ENCODE measurements at regions not wholly inside any gene's neighbourhood (a gene's known extent, or its start where the extent isn't known, plus 50 kb on each side); places are given as distances from the start of the nearest gene placed in this dataset.
A peak's percentile ranks its signal among the peaks of the same experiment; 100 is the strongest.

DNA sequence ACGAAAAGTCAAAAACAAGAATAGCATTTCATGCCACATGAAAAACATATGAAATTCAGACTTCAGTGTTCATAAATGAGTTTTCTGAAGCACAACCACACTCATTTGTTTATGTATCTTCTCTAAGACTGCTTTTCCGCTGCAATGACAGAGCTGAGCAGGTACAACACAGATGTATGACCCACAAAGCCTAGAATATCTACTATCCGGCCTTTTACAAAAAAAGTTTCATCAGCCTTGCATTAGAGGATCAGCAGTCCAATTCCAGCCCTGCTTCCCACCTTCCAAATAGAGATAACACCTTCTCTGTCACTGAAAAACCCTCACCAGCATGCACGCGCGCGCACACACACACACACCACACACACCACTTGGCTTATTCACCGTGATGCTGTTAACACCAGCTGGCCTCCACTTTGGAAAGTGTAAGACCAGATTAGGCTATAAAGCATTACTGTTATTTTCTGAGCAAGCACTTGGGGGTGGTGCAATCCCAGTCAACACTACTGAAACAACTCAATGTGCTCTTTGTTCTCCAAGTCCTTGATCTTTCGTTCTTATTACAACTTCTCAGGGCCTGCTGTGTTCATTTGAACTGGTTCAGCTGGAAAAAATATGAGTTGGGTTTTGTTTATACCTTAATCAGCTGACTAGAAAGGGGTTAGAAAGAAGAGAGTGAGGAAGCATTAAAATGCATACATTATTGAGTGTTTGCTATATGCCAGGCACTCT lies 90.0 kb downstream of the GLUL start (continued):
- TF ChIP-seq, protein P1, sequence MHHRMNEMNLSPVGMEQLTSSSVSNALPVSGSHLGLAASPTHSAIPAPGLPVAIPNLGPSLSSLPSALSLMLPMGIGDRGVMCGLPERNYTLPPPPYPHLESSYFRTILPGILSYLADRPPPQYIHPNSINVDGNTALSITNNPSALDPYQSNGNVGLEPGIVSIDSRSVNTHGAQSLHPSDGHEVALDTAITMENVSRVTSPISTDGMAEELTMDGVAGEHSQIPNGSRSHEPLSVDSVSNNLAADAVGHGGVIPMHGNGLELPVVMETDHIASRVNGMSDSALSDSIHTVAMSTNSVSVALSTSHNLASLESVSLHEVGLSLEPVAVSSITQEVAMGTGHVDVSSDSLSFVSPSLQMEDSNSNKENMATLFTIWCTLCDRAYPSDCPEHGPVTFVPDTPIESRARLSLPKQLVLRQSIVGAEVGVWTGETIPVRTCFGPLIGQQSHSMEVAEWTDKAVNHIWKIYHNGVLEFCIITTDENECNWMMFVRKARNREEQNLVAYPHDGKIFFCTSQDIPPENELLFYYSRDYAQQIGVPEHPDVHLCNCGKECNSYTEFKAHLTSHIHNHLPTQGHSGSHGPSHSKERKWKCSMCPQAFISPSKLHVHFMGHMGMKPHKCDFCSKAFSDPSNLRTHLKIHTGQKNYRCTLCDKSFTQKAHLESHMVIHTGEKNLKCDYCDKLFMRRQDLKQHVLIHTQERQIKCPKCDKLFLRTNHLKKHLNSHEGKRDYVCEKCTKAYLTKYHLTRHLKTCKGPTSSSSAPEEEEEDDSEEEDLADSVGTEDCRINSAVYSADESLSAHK (CRISPR knock-in tag; IDR thresholded peaks at IDR 0.05; ENCODE audit: borderline replicate concordance): no peak
- peak; percentile 49; the same call in 1 of the 2 replicates for TF ChIP-seq ZFP90 (CRISPR knock-in tag; IDR thresholded peaks at IDR 0.05; ENCODE audit: borderline replicate concordance)
- TF ChIP-seq E2F2 (CRISPR knock-in tag; IDR thresholded peaks at IDR 0.05; ENCODE audit: borderline replicate concordance): no peak
- peak; percentile 37; the same call in 1 of the 2 replicates for TF ChIP-seq RXRA (CRISPR knock-in tag; IDR thresholded peaks at IDR 0.05)
- peak; percentile 75; the same call in 1 of the 2 replicates for TF ChIP-seq ZNF362 (CRISPR knock-in tag; IDR thresholded peaks at IDR 0.05; ENCODE audit: borderline replicate concordance)
- TF ChIP-seq ZNF432 (CRISPR knock-in tag; IDR thresholded peaks at IDR 0.05; ENCODE audit: borderline replicate concordance): no peak
- TF ChIP-seq, protein P2, sequence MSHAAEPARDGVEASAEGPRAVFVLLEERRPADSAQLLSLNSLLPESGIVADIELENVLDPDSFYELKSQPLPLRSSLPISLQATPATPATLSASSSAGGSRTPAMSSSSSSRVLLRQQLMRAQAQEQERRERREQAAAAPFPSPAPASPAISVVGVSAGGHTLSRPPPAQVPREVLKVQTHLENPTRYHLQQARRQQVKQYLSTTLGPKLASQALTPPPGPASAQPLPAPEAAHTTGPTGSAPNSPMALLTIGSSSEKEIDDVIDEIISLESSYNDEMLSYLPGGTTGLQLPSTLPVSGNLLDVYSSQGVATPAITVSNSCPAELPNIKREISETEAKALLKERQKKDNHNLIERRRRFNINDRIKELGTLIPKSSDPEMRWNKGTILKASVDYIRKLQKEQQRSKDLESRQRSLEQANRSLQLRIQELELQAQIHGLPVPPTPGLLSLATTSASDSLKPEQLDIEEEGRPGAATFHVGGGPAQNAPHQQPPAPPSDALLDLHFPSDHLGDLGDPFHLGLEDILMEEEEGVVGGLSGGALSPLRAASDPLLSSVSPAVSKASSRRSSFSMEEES (CRISPR knock-in tag; IDR thresholded peaks at IDR 0.05): peak; percentile 75
- TF ChIP-seq ZBTB7A (CRISPR knock-in tag; IDR thresholded peaks at IDR 0.05): no peak
- TF ChIP-seq BHLHE40 (IDR thresholded peaks at IDR 0.05; ENCODE audit: low read length): peak; percentile 68; the same call in 1 of the 2 replicates
- no peak for TF ChIP-seq ARID2 (CRISPR knock-in tag; IDR thresholded peaks at IDR 0.05; ENCODE audit: borderline replicate concordance)
- TF ChIP-seq, protein P3, sequence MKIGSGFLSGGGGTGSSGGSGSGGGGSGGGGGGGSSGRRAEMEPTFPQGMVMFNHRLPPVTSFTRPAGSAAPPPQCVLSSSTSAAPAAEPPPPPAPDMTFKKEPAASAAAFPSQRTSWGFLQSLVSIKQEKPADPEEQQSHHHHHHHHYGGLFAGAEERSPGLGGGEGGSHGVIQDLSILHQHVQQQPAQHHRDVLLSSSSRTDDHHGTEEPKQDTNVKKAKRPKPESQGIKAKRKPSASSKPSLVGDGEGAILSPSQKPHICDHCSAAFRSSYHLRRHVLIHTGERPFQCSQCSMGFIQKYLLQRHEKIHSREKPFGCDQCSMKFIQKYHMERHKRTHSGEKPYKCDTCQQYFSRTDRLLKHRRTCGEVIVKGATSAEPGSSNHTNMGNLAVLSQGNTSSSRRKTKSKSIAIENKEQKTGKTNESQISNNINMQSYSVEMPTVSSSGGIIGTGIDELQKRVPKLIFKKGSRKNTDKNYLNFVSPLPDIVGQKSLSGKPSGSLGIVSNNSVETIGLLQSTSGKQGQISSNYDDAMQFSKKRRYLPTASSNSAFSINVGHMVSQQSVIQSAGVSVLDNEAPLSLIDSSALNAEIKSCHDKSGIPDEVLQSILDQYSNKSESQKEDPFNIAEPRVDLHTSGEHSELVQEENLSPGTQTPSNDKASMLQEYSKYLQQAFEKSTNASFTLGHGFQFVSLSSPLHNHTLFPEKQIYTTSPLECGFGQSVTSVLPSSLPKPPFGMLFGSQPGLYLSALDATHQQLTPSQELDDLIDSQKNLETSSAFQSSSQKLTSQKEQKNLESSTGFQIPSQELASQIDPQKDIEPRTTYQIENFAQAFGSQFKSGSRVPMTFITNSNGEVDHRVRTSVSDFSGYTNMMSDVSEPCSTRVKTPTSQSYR (CRISPR knock-in tag; IDR thresholded peaks at IDR 0.05; ENCODE audit: borderline replicate concordance): peak; percentile 82
- no peak for TF ChIP-seq LCORL (IDR thresholded peaks at IDR 0.05)
- TF ChIP-seq LCORL (CRISPR knock-in tag; IDR thresholded peaks at IDR 0.05): peak; percentile 82
- TF ChIP-seq, protein P4, sequence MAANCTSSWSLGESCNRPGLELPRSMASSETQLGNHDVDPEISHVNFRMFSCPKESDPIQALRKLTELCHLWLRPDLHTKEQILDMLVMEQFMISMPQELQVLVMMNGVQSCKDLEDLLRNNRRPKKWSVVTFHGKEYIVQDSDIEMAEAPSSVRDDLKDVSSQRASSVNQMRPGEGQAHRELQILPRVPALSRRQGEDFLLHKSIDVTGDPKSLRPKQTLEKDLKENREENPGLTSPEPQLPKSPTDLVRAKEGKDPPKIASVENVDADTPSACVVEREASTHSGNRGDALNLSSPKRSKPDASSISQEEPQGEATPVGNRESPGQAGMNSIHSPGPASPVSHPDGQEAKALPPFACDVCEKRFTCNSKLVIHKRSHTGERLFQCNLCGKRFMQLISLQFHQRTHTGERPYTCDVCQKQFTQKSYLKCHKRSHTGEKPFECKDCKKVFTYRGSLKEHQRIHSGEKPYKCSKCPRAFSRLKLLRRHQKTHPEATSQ (CRISPR knock-in tag; IDR thresholded peaks at IDR 0.05; ENCODE audit: borderline replicate concordance): peak; percentile 26; the same call in 1 of the 2 replicates
- TF ChIP-seq ZNF292 (CRISPR knock-in tag; IDR thresholded peaks at IDR 0.05; ENCODE audit: borderline replicate concordance, low read depth): peak; percentile 48; the same call in 1 of the 2 replicates
- TF ChIP-seq PITX1 (CRISPR knock-in tag; IDR thresholded peaks at IDR 0.05): peak; percentile 91
- TF ChIP-seq RBAK (CRISPR knock-in tag; IDR thresholded peaks at IDR 0.05): no peak
